HG03175 (cell line): ENCODE measurements at regions not wholly inside any gene's neighbourhood (a gene's known extent, or its start where the extent isn't known, plus 50 kb on each side); places are given as distances from the start of the nearest gene placed in this dataset.

Experiments used
- ATAC-seq: cut with Tn5 transposase; IDR thresholded peaks from one replicate; pipeline ENCODE4 v1.9.1; 2021; ENCODE audit warnings: mild to moderate bottlenecking, moderate library complexity; ENCODE audit not compliant: unreplicated experiment

DNA sequence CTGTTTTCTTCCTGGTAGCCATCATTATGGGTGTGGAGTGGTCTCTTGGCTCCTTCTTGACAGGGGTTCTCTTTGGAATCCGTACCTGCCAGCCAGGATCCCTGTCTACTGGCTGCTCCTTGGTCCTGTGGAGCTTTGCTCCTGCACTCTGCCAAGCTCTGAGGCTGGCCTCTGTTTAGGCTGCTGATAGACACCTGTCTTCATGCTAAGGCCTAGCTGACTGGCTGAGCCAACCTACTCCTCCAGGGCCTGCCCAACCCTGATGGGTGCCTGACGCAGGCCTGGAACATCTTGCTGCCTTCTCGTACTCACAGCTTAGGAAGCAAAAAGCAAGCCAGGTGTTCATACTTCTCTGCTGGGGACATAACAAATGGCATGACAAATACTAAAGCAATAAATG is 333.6 kb upstream of the ZNF32 start:
- no peak for ATAC-seq

DNA sequence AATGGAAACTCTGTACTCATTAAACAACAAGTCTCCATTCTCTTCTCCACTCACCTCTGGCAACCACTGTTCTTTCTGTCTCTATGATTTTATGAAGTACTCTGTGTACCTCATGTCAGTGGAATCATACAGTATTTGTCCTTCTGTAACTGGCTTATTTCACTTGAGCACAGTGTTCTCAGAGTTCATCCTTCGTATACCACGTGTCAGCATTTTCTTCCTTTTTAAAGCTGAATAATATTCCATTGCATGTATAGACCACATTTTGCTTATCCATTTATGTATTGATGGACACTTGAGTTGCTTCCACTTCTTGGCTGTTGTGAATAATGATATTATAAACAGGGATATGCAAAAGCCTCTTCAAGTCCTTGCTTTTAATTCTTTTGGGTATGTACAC is 333.0 kb upstream of the ZNF32 start:
- no peak for ATAC-seq

DNA sequence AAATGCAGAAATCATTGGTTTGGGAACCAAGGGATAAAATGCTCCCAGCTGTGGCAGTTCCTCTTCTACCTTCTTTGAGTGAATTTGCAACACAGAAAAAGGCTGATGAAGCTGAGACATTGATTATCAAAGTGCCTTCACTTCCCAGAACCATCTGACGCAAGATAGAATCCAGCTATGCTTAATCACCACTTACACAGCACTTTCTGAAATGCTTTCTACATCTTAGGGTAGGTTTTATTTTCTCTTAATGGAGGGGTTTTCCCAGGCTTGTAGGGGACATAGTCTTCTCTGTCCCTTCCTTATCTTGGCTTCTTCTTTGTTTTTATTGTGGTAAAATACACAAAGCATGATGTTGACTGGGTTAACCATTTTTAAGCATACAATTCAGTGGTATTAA is 332.6 kb upstream of the ZNF32 start:
- no peak for ATAC-seq

DNA sequence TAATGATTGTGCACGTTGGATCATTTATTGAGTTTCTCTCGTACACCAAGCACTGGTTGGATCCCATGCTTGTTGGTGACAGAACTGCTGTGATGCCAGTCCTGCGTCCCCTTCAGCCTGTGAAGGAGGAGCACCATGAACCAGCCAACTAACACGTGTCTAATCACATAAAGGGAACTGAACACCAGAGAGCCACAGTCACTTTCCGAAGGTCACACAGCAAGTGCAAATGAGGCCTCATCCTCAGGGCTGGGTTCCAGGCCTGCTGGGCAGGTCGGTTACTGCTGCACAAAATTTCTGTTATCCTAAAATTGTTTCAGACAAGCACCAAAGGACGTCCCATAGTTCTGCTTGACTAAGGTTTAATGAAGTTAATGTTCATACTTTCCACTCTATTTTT is 332.0 kb upstream of the ZNF32 start:
- ATAC-seq, result no peak

DNA sequence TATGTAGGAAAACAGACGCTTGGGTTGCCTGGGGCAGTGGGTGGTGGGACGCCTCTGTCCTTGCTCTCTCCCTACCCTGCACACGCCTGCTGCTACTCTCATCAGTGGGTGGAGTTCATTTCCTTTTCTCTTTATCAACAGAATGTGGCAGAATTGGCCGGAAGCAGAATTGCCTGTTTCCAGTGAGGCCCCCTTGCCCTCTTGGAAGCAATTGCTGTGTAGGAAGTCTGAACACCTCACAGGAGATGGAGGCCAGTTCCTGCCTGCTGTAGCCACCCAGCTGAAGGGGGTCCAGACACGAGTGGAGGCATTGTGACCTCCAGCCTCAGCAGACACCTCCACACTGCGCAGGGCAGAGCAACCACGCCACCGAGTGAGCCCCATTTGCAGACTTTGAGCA is 331.6 kb upstream of the ZNF32 start:
- ATAC-seq, result no peak

DNA sequence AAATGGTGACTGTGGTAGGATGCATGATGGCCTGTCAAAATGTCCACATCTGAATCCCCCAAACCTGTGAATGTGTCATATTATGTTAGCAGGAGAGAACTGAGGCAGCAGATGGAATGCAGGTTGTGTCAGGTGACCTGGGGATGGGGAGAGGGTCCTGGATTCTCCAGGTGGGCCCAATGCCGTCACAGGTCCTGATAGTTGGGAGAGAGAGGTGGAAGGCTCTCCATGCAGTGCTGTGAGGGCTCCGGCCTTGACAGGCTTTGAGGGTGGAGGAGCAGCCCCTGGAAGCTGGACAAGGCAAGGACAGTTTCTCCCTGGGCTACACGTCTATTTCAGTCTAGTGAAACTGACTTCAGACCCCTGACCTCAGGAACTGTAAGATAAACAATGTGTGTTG is 330.9 kb upstream of the ZNF32 start:
- ATAC-seq, result no peak

DNA sequence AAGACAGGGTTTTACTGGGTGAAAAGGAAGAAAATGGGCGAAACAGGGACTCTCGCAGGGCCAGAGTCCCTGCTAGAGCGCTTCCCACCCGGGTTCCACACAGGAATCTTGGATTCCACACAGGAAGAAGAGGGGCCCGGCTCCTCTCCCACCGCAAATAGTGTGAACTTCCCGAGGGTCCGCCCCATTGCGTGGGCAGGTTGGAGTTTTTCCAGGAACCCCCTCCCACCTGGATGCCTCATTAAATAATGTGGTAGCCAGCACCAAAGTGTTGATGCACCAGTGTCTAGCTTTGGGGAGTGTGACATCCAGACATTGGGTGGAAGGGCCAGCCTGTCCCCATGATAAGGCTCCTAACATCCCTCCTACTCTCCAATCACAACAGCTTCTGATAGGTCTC is 330.3 kb upstream of the ZNF32 start:
- no peak for ATAC-seq

DNA sequence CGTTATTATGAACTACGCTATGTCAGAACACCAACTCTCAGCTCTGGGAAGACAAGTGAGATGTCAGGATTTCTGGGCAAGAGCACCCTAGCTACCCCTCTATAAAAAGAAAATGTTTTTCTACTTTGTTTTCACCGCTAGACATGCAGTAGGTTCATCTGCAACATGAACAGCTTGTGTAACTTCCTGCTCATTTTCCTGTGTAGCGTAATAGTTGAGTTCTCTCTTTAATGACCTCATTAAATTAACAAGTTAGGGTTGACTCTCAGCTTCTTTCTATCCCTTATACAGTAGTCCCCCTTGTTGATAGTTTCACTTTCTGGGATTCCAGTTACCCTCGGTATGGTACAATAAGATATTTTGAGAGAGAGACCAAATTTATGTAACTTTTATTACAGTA is 329.4 kb upstream of the ZNF32 start:
- ATAC-seq, result no peak

DNA sequence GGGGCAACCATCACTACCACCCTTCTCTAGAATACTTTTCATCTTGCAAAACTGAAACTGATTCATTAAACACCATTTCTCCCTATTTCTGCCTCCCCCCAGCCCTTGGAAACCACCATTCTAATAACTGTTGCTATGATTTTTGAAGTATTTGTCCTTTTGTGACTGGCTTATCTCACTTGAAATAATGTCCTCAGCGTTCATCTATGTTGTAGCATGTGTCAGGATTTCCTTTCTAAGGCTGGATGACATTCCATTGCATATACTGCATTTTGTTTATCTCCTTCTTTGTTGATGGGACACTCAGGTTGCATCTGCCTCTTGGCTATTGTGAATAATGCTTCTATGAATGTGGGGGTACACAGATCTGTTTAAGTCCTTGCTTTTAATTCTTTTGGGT is 327.6 kb upstream of the ZNF32 start:
- ATAC-seq, result no peak

DNA sequence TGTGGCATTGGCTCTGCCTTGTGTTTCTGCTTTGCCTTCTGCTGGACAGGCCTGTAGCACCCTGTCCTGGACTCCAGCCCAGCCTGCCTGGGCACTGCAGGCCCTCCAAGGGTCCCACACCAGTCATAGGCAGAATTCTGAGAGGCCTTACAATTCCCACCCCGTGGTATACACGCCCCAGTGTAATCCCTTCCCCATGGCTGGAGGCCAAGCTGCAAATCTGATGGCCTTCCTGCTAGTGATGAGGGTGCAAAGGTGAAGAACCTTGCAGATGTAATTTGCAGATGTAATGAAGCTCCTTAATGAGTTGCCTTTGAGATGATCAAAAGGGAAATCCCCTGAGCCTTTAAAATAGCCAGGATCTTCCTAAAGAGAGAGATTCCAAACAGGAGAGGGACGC is 325.1 kb upstream of the ZNF32 start:
- no peak for ATAC-seq

DNA sequence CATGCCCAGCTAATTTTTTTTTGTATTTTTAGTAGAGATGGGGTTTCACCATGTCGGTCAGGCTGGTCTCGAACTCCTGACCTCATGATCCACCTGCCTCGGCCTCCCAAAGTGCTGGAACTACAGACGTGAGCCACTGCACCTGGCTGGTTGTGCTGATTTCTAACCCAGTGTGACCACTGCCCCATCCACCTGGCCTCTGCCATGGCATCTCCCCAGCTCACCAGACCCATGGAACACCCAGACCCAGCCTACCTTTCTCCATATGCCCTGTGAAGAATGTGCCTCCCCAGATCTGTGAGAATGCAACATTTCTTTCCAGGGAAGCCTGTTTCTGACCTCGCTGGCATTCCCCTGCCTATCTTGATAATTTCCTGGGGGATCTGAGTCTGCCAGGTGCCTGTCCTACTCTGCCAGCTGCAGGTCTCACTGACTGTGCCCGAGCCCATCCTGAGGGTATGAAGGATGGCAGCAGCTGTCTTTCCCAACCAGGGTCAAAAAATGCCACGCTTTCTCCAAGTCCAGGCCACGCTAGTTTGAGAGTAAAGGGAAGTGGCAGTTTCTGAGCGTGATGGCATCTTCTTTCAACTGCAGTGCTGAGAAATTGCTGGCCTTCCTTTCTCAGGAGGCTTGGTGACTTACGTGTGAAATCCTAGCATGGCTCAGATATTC is 324.4 kb upstream of the ZNF32 start:
- no peak for ATAC-seq

DNA sequence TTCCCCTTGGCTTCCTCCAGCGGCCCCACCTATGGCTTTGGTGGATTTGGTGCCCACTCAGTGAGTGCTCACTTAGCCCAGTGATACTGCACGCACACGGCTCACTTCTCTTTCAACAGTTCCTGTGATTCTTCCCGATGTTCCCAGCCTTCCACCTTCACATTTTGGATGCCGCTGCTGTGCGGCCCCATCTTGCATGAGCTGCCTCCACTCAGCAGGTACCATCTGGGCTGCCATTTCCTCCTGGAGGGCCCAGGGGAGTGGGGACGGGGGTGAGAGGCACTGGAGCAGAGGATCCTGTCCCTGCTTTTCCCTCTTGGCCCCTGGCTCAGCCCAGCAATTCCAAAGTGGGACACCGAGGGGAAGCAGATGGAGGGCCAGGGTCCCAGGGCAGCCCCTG is 323.3 kb upstream of the ZNF32 start:
- no peak for ATAC-seq

DNA sequence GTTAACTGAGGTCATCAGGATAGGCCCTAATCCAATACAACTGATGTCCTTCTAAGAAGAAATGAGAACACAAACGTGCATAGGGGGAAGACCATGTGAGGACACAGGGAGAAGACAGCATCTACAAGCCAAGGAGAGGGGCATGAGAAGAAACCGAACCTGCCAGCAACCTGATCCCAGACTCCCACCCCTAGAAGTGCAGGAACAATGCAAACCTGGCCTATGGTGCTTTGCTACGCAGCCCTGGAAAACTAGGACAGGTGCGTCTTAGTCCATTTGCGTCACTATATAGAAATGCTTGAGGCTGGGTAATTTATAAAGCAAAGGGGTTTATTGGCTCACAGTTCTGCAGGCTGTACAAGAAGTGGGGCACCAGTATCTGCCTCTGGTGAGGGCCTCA is 322.6 kb upstream of the ZNF32 start:
- no peak for ATAC-seq

DNA sequence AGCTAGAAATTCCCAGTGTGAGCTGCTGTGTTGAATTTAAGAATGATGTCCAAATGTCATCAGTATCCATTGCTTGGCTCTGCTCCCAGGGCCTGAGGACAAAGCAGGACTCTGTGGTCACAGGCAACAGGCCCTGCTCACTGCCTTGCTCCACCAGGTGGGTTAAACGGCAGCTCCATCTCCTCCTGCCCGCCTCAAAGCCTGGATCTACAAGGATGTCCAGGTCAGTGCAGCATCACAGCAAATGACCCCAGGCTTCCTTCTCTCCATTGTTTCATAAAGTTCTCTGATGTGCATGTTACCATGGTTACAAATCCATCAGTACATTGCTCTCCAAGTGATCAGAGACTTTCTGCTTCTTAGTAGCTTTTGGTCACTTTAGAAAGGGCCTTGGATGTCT is 322.0 kb upstream of the ZNF32 start:
- no peak for ATAC-seq

DNA sequence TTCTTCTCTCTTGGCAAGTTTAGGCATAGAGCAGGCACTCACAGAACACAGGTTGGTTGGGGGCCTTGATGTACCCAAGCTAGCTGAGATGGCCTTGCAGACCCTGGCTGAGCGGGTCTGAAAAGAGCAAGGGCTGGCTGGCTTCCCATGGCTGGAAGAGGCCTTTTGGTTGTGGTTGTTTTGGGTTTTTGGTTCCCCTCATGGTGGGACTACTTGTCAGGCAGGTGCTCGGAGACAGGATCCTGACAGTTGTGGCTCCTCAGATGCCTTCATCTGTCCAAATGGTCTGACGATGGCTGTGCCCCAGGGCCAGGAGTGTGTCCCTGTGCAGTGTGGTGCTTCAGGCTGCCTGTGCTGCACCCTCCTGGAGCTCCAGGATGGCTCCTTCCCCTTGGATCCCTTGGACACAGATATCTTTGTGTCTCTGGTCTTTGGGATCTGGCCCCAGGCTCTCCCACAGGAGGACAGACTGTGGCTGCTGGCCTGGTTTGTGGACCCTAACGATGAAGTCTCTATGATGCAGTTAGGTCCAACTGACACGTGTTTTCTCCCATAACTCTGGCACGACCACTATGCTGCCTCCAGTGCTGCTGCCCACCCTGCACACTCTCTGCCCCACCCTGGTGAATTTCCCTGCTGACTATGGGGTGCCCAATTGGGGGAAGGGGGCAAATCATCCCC is 321.5 kb upstream of the ZNF32 start:
- ATAC-seq, result no peak

DNA sequence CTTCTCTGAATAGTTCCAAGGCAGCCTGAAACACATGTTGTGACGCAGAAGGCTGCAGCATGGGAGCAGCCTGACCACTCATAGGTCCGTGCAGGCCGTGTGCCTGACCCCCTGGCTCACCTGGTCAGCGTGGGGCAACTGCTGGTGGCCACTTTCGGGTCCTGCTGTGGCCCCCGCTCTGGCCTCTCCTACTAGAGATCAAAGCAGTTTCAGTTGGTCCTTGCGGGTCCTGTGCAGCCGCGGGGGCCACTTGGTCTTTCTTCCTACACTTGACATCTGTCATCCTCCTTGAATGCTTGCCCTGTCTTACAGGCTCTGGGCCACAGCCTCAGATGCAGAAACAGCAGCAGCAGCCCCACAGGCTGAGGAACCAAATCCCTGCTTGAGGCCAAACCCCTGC is 320.8 kb upstream of the ZNF32 start:
- no peak for ATAC-seq

DNA sequence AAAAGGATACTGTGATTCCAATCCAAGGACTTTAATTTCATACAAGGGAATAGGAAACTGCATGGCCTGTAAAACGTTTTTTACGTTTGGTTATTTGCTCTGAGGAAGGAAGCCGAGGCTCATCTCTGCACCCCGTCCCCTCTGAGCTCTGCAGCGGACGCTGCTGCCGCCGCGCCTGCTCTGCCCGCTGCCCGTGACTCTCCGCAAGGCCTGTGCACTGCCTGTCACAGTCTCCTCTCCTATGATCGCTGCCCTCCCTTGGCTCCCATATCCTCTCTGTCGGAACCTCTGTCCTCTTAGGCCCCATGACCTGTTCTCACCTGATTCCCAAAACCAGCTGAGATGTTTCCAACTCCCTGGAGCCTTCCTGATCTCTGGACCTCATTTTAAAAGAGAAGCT is 320.3 kb upstream of the ZNF32 start:
- ATAC-seq, result no peak

DNA sequence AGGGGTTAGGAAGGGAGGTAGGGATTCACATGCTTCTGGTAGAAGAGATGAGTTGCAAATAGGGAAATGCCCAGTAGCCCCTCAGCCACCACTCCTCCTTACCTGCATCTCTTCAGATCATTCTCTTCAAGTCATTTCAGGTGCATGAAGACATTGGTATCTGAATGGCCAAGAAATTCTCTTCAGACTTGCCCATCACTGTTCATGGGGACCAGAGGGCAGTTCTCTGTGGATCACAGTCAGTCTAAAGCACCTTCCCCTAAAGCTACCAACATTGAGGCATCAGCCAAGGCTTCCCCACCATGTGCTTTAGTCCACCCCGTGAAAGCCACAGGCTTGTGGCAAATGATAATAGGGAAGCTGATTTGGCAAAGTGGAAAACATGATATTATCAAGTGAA is 319.4 kb upstream of the ZNF32 start:
- no peak for ATAC-seq

DNA sequence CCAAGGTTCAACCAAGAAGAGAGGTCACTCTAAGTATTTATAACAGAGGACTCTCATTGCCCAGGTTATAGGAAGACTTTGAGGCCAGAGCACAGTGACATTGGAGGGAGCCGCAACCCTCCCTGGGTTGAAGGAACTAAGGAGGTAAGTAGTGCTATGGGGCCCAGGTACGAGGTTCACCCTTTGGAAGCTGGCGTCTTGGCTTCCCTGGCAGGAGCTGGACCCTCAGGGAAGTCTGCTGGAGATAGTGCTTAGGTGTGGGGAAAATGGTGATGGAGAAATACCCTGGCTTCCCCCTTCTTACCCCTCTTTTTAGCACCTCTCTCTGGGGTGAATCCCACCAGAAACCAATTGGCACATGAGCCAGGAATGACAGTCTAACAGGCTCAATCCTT is 317.9 kb upstream of the ZNF32 start:
- no peak for ATAC-seq

DNA sequence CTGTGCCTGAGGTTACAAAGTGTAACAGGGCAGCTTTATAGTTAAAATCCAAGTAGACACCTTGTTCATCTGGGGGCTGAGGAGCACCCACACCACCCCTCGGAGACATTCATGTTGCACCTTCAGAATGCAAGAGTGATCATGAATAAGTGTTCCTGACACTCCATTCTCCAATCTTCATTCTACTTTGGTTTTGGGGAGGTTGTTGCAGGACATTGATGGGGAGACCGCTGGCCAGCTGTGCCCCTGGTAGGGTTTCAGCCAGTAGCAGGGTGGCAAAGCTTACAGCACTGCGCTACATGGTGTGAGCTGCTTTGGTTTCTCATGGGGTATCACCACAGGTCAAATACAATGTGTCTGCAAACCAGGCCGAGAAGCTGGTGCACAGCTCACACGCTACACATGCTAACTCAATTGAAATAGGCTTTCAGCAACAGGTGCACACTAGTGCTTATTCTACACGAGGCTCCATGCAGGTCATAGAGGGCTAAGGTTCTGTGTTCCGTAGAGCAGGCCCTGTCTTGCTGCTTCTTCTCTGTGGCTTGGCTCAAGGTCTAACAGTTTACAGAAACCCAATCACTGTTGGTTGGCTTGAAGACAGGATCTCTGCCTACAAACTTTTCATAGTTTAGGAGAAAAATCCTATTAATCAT is 317.4 kb upstream of the ZNF32 start:
- ATAC-seq, result no peak

DNA sequence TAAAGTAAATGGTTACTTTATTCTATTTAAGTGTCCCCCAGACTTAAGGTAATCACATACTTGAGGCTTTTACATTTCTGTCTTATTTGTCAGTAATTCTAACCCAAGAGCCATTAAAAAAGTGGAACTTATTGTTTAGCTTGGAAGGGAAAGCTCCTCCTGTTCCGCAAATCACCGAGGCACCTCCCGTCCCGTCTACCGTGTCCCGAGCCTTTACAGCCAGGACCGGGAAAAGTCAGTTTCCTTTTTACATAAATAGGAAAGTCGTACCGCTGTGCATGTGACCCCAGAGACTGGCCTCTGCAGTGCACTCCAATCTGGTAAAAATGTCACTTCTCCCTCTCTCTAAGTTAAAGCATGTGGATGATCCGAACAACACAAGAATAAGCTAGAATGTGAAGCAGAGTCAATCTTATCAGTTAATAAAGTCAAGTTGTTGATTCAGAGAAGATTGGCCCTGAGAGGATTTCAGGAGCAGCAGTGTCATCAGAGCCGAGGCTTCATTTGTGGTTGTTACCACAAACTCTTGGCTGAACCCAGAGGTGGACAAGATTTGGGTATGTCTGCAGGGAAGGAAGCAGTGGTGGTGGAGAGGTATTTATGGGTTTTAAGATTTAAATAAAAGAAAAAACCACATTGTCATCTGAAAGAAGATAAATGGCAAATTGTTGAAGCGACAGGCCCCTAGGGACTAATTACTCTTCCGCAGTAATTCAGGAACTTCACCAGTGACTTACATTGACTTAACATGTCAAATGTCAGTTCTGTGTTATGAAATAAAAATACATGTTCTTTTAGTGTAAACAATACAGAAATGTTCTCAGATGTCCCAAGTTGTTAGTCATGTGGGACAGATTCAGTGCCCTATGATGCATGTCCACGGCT is 316.6 kb upstream of the ZNF32 start:
- ATAC-seq, result peak; percentile 37

DNA sequence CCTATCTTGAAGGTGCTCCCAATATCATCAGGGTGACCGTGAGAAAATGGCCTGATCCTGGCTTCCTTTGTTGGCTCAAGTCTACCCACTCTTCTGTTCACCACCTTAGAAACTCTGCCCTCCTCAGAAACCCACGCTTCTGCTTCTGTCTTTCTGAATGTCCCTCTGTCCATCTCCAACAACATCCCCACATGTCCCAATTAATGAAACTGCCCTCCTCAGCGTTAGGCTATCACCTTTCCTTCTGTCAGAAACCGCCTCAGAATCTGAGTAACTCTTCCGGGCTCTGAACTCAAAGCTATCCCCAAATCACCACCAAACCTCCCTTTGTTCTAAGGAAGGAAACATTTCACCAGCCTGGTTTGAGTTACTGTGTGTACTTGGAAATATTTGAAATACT is 315.8 kb upstream of the ZNF32 start:
- no peak for ATAC-seq
